ENCODE measurements at regions not wholly inside any gene's neighbourhood (a gene's known extent, or its start where the extent isn't known, plus 50 kb on each side); places are given as distances from the start of the nearest gene placed in this dataset.

DNA sequence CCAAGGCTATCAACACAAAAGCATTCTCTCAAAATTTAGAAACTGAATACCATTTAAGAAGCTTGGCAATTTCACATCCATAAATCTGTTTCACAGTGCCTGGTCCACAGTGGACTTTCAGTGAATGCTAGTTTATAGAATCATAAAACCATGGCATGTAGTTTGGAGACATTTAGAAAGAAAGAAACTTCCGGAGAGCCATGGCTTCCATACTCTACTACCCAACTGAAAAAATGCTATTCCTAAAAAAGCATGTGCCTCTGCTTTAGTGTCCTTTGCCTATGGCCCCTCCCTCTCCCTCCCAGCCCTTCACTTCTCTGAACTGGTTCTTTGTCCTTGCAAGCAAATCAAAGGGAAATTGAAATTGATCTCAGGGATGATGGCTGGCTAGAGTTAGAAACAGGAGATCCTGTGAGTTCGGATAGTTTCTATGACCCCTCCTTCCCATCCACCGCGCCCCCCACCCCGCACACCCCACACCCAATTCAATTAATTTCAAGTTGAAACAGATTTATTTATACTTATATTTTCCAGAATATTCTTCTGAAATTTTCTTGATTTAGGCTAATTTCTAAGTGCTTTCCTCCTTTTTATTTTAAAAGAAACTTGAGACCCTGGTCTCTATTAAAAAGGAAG lies 248.3 kb downstream of the TRIB2 start:
- Histone ChIP-seq H3K36me3 (ENCODE audit: control insufficient read depth, insufficient read depth, low read length) (no peaks in the 10 kb centered on the region), H3K4me3 (ENCODE audit: low read depth, low read length) (no peak overlapping the region), H3K4me1 (ENCODE audit: control insufficient read depth, insufficient read depth, low read length) (no peaks in the 10 kb centered on the region), H3K27me3 (ENCODE audit: control insufficient read depth, insufficient read depth, low read length) (no peaks in the 10 kb centered on the region), H3K9ac (ENCODE audit: low read depth, low read length) (no peak overlapping the region), H3K9me3 (ENCODE audit: control insufficient read depth, insufficient read depth, low read length) (no peaks in the 10 kb centered on the region)

DNA sequence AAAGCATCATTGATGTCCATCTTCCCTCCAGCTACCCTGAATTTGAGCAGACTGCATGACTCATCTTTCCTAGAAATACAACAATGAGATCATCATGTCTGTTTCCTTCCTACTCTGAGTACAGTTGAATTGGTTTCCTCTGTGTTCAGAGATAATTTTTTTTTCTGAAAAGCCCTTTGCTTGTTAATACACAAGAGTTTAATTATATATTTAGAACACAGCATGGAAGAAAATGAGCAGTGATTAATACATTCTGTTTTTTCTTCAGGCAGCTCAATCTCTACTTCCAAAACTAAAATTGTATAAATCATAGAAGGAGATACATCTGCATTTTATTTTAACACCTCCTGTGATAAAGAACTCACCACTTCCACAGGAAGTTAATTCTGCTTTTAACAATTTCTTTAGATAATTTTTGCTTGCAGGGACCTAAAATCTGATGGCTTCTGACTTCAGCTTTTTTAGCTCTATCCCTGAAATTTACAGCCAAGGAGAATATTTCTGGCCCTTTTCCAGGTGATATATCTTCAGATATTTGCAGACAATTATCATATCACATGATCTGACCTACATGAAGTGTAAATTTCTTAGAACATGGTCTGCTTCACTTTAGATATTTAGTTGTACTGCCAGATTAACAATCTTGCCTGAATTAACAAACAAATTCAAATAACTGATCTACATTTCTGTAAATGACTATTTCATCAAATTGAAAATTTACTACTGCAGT lies 249.0 kb downstream of the TRIB2 start:
- H3K4me3 ChIP-seq (ENCODE audit: low read depth, low read length) = no peak overlapping the region
- no peaks in the 10 kb centered on the region for H3K27me3 ChIP-seq (ENCODE audit: control insufficient read depth, insufficient read depth, low read length)
- H3K9ac ChIP-seq (ENCODE audit: low read depth, low read length) = no peak overlapping the region
- H3K9me3 ChIP-seq (ENCODE audit: control insufficient read depth, insufficient read depth, low read length) = no peaks in the 10 kb centered on the region
- H3K4me1 ChIP-seq (ENCODE audit: control insufficient read depth, insufficient read depth, low read length) = no peaks in the 10 kb centered on the region
- no peaks in the 10 kb centered on the region for H3K36me3 ChIP-seq (ENCODE audit: control insufficient read depth, insufficient read depth, low read length)

DNA sequence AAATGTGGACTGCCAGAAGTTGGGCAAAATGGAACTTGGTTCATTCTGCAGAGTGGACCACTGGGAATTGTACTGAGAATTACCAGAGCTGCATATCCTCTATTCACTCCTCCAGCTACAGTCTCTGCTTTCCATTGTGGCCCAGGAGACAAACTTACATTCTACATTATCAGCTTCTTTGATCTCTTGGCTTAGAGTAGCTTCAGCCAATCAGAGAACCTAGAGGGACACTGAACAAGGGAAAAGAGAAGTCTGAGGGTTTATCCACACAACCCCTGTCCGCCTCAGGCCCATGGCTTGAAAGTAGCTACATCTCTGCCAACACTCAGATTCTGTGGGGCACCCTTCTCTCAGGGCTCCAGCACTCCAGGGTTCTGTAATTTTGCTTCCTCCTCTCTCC lies 251.1 kb downstream of the TRIB2 start:
- Histone ChIP-seq H3K4me1 (ENCODE audit: control insufficient read depth, insufficient read depth, low read length) (no peaks in the 10 kb centered on the region), H3K9me3 (ENCODE audit: control insufficient read depth, insufficient read depth, low read length) (no peaks in the 10 kb centered on the region), H3K27me3 (ENCODE audit: control insufficient read depth, insufficient read depth, low read length) (no peaks in the 10 kb centered on the region), H3K4me3 (ENCODE audit: low read depth, low read length) (no peak overlapping the region), H3K9ac (ENCODE audit: low read depth, low read length) (no peak overlapping the region), H3K36me3 (ENCODE audit: control insufficient read depth, insufficient read depth, low read length) (no peaks in the 10 kb centered on the region)

DNA sequence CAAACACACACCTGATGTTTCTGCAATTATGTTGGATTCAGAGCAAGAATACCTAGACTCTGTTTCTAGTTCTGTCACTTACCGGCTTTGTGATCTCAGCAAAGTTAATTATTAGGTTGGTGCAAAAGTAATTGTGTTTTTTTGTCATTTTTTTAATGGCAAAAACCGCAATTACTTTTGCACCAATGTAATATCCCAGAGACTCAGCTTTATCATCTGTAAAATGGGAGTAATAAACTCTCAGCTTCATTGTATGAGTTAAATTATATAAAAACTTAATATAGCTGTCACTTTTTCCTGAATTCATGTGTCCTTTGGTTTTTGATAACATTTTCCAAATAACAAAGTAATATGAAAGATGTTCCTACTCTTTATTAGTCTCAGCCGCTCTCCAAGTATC lies 251.7 kb downstream of the TRIB2 start:
- H3K27me3 ChIP-seq (ENCODE audit: control insufficient read depth, insufficient read depth, low read length) = no peaks in the 10 kb centered on the region
- no peak overlapping the region for H3K9ac ChIP-seq (ENCODE audit: low read depth, low read length)
- H3K4me1 ChIP-seq (ENCODE audit: control insufficient read depth, insufficient read depth, low read length) = no peaks in the 10 kb centered on the region
- H3K4me3 ChIP-seq (ENCODE audit: low read depth, low read length) = no peak overlapping the region
- H3K36me3 ChIP-seq (ENCODE audit: control insufficient read depth, insufficient read depth, low read length) = no peaks in the 10 kb centered on the region
- no peaks in the 10 kb centered on the region for H3K9me3 ChIP-seq (ENCODE audit: control insufficient read depth, insufficient read depth, low read length)

DNA sequence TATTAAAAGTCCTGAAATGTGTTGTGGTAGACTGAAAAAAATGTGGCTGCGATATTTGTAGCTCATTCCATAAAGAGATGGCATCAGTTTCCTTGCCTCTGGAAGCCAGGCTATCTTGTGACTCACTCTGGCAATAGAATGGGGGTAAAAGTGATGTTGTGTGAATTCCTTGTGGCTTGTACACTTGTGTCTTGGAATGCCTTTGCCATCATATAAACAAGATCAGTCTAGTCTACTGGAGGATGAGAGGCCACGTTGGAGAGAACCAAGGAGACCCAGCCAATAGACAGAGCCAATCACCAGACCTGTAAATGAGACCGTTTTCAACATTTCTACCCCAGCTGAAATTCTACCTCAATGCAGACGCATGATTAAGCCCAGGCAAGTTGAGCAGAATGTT lies 254.1 kb downstream of the TRIB2 start:
- no peaks in the 10 kb centered on the region for H3K9me3 ChIP-seq (ENCODE audit: control insufficient read depth, insufficient read depth, low read length)
- H3K27me3 ChIP-seq (ENCODE audit: control insufficient read depth, insufficient read depth, low read length) = no peaks in the 10 kb centered on the region
- no peak overlapping the region for H3K9ac ChIP-seq (ENCODE audit: low read depth, low read length)
- H3K4me3 ChIP-seq (ENCODE audit: low read depth, low read length) = no peak overlapping the region
- H3K4me1 ChIP-seq (ENCODE audit: control insufficient read depth, insufficient read depth, low read length) = no peaks in the 10 kb centered on the region
- no peaks in the 10 kb centered on the region for H3K36me3 ChIP-seq (ENCODE audit: control insufficient read depth, insufficient read depth, low read length)

DNA sequence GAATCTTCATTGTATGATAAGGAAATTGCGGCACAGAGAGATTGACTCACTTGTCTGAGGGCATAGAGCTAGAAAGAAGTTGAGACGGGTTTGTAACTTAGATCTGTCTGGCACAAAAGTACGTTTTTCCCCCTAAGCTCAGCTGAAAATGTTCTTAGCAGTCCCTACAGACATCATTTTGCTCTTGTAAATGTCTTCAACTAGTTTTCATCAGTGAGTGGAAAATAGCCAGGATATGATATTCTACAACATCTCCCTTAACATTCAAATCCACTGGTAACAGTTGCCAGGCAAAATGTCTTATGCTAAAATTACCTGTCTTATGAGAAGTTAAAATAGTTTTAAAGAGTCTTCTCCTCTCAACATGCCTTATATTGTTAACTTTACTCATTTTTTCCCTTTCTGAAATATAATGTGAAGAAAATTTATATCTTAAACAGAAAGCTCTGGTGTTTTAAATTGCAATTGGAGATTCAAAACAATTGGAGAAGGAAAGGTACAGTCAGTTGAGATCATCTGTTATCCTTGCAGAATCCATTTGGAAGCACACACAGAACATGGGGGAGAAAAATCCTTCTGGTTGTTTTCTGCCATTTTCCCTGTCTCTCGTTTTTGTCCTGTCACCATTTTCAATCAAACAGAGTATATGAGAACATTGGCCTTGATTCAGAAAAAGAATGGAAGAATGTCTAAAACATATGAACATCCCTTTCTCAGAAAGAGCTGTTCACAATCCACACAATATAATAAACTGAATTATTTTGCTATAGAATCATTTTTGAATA lies 255.0 kb downstream of the TRIB2 start:
- no peak overlapping the region for H3K4me3 ChIP-seq (ENCODE audit: low read depth, low read length)
- no peaks in the 10 kb centered on the region for H3K36me3 ChIP-seq (ENCODE audit: control insufficient read depth, insufficient read depth, low read length)
- H3K27me3 ChIP-seq (ENCODE audit: control insufficient read depth, insufficient read depth, low read length) = no peaks in the 10 kb centered on the region
- H3K9me3 ChIP-seq (ENCODE audit: control insufficient read depth, insufficient read depth, low read length) = no peaks in the 10 kb centered on the region
- no peaks in the 10 kb centered on the region for H3K4me1 ChIP-seq (ENCODE audit: control insufficient read depth, insufficient read depth, low read length)
- H3K9ac ChIP-seq (ENCODE audit: low read depth, low read length) = no peak overlapping the region

DNA sequence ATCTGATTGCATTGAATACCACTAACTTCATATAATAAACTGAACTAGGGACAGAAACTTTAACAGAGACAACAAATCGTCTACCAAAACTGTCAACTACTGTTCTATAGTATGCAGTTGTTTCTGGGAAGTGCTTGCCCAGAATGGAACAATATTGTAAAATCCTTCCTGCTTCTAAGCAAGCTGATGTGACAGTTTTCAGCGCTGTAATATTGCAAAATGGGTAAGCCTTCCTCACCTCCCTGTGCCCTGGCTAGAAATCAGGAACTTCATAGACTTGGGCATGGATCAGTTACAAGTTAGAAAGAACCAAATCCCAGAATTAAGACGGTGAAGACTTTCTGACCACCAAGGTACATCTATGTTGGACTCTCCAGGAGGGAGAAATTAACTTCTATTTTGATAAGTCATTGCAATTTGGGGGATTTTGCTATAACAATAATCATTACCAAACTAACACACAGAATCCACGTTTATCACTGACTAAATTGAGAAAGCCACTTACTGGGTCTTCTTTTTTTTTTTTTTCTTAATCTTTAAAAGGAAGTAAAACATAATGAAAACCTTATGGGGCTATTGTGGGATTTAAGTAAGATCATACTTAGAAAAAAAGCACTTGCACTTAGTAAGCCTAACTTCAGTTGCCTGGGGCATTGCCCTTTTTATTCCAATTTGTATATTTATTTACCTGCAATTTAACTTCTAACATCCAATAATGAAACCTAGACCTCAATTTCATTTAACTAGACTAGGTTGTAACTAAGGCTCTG lies 261.5 kb downstream of the TRIB2 start:
- Histone ChIP-seq H3K9me3 (ENCODE audit: control insufficient read depth, insufficient read depth, low read length) (no peaks in the 10 kb centered on the region), H3K27me3 (ENCODE audit: control insufficient read depth, insufficient read depth, low read length) (no peaks in the 10 kb centered on the region), H3K4me3 (ENCODE audit: low read depth, low read length) (no peak overlapping the region), H3K36me3 (ENCODE audit: control insufficient read depth, insufficient read depth, low read length) (no peaks in the 10 kb centered on the region), H3K4me1 (ENCODE audit: control insufficient read depth, insufficient read depth, low read length) (peaks cover 3% of the 10 kb centered on the region), H3K9ac (ENCODE audit: low read depth, low read length) (no peak overlapping the region)

DNA sequence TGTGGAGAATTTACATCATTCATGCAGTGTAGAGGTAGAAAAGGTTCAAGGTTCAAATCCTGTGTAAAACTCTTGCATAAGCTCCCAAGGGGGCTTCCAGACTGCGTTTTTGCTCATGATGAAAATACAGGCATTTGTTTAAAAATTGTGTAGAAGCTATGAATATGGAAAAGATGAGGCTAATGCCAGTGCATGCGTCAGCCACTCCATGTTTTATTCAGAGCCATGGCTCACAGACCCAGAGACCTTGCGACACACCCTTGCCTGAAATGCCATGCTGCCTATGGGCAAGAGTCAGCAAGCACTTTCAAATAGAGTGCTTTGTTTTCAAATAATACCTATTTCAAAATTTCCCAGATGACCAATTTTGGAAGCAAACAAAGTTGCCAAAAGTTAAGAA lies 262.3 kb downstream of the TRIB2 start:
- no peaks in the 10 kb centered on the region for H3K27me3 ChIP-seq (ENCODE audit: control insufficient read depth, insufficient read depth, low read length)
- no peaks in the 10 kb centered on the region for H3K36me3 ChIP-seq (ENCODE audit: control insufficient read depth, insufficient read depth, low read length)
- H3K4me1 ChIP-seq (ENCODE audit: control insufficient read depth, insufficient read depth, low read length) = peaks cover 3% of the 10 kb centered on the region
- no peak overlapping the region for H3K4me3 ChIP-seq (ENCODE audit: low read depth, low read length)
- no peak overlapping the region for H3K9ac ChIP-seq (ENCODE audit: low read depth, low read length)
- no peaks in the 10 kb centered on the region for H3K9me3 ChIP-seq (ENCODE audit: control insufficient read depth, insufficient read depth, low read length)

DNA sequence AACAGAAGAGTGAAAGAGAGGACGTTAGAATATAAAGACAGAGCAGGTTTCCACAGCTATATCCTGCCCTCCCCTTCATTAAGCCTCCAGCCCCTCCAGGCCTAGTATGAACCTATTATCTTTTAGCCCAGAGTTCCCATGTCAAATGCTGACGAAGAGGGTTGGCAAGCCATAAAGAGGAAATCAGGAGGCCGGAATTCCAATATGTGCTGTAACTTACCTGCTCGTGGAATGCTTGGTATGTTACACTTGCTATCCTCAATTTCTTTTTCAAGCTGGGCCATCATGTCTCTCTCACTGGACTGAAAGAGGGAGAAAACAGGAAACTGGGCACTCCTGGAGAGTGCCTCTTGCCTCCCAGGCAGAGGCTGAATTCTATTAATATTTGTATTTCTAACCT lies 264.1 kb downstream of the TRIB2 start:
- H3K9me3 ChIP-seq (ENCODE audit: control insufficient read depth, insufficient read depth, low read length) = no peaks in the 10 kb centered on the region
- H3K4me1 ChIP-seq (ENCODE audit: control insufficient read depth, insufficient read depth, low read length) = peaks cover 3% of the 10 kb centered on the region
- H3K27me3 ChIP-seq (ENCODE audit: control insufficient read depth, insufficient read depth, low read length) = no peaks in the 10 kb centered on the region
- no peaks in the 10 kb centered on the region for H3K36me3 ChIP-seq (ENCODE audit: control insufficient read depth, insufficient read depth, low read length)
- H3K9ac ChIP-seq (ENCODE audit: low read depth, low read length) = no peak overlapping the region
- no peak overlapping the region for H3K4me3 ChIP-seq (ENCODE audit: low read depth, low read length)

DNA sequence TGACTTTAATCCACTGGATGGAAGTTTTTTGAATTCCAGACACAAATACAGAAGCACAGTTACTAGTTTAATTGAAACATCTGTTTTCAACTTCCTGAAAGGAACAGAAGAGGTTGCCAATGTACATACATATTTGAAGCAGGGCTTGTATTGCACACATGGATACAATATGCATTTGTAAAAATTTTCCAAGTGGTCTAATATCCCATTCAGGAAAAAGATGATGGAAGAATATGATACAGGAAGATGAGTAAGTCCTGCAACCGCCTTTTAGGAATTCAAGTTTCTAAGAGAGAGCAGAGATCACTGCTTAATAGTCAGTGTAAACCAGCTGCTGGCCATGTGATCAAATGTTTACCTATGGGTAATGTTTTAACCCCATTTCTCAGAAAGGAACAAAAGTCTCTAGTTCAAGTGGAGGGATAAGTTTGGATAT lies 265.4 kb downstream of the TRIB2 start:
- peaks cover 3% of the 10 kb centered on the region for H3K4me1 ChIP-seq (ENCODE audit: control insufficient read depth, insufficient read depth, low read length)
- no peaks in the 10 kb centered on the region for H3K36me3 ChIP-seq (ENCODE audit: control insufficient read depth, insufficient read depth, low read length)
- no peak overlapping the region for H3K9ac ChIP-seq (ENCODE audit: low read depth, low read length)
- no peaks in the 10 kb centered on the region for H3K27me3 ChIP-seq (ENCODE audit: control insufficient read depth, insufficient read depth, low read length)
- H3K4me3 ChIP-seq (ENCODE audit: low read depth, low read length) = no peak overlapping the region
- H3K9me3 ChIP-seq (ENCODE audit: control insufficient read depth, insufficient read depth, low read length) = no peaks in the 10 kb centered on the region

DNA sequence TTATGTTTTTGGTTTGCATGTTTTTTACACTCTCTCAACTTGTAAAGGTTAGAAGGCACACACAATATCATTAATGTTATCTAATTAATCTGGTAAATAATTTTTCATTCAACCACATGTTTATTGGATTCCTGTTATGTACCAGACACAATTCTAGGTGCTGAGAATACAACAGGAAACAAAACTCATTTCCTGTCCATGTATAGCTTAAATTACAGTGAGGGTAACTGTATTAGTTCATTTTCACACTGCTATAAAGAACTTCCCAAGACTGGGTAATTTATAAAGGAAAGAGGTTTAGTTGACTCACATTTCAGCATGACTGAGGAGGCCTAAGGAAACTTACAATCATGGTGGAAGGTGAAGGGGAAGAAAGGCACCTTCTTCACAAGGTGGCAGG lies 270.5 kb downstream of the TRIB2 start:
- Histone ChIP-seq H3K9me3 (ENCODE audit: control insufficient read depth, insufficient read depth, low read length) (no peaks in the 10 kb centered on the region), H3K36me3 (ENCODE audit: control insufficient read depth, insufficient read depth, low read length) (no peaks in the 10 kb centered on the region), H3K27me3 (ENCODE audit: control insufficient read depth, insufficient read depth, low read length) (no peaks in the 10 kb centered on the region), H3K9ac (ENCODE audit: low read depth, low read length) (no peak overlapping the region), H3K4me3 (ENCODE audit: low read depth, low read length) (no peak overlapping the region), H3K4me1 (ENCODE audit: control insufficient read depth, insufficient read depth, low read length) (peaks cover 3% of the 10 kb centered on the region)
